ENCODE measurements at regions not wholly inside any gene's neighbourhood (a gene's known extent, or its start where the extent isn't known, plus 50 kb on each side); places are given as distances from the start of the nearest gene placed in this dataset.

- TF ChIP-seq NR2C2 (CRISPR knock-in tag; IDR thresholded peaks at IDR 0.05; ENCODE audit: borderline replicate concordance) = no peak
- TF ChIP-seq DPF2 (CRISPR knock-in tag; IDR thresholded peaks at IDR 0.05; ENCODE audit: borderline replicate concordance, low read depth) = no peak
- TF ChIP-seq FOXP4 (CRISPR knock-in tag; IDR thresholded peaks at IDR 0.05) = no peak
- TF ChIP-seq HMGXB4 (CRISPR knock-in tag; IDR thresholded peaks at IDR 0.05; ENCODE audit: borderline replicate concordance in 1 of 2, low read depth in 1 of 2) = no peak
- no peak for TF ChIP-seq ZNF407 (CRISPR knock-in tag; IDR thresholded peaks at IDR 0.05; ENCODE audit: not compliant biosample characterization)
- no peak for TF ChIP-seq GABPA (IDR thresholded peaks at IDR 0.05; ENCODE audit: low read depth, low read length)
- TF ChIP-seq GABPA (CRISPR knock-in tag; IDR thresholded peaks at IDR 0.05; ENCODE audit: low read depth) = no peak
- no peak for TF ChIP-seq FOXK1 (CRISPR knock-in tag; IDR thresholded peaks at IDR 0.05; ENCODE audit: borderline replicate concordance, low read depth)
- no peak for TF ChIP-seq MAFK (conservative IDR thresholded peaks at IDR 0.05 in 1 of 2, IDR thresholded peaks at IDR 0.05 in 1 of 2; ENCODE audit: low read length in 2 of 2)
- no peak for TF ChIP-seq CHCHD3 (CRISPR knock-in tag; IDR thresholded peaks at IDR 0.05)
- no peak for TF ChIP-seq CEBPB (IDR thresholded peaks at IDR 0.05; ENCODE audit: borderline replicate concordance, low read depth, low read length)
- no peak for TF ChIP-seq TAF1 (CRISPR knock-in tag; IDR thresholded peaks at IDR 0.05)
- no peak for TF ChIP-seq ZFP41 (CRISPR knock-in tag; IDR thresholded peaks at IDR 0.05; ENCODE audit: borderline replicate concordance)
- no peak for TF ChIP-seq POLR2A (IDR thresholded peaks at IDR 0.05; ENCODE audit: insufficient read depth in 1 of 2, low read depth in 2 of 2, low read length in 2 of 2)
Observed at GRCh38 chr16:60811051-60811608, 1225.1 kb downstream of the CDH8 start.

Measured in HepG2 (cell line).